Stimulated activated naive CD8-positive, alpha-beta T cell treated with anti-CD3 and anti-CD28 coated beads, Interleukin-15, amount 100 ng/mL, for 72 hours (primary cell): ENCODE measurements at regions not wholly inside any gene's neighbourhood (a gene's known extent, or its start where the extent isn't known, plus 50 kb on each side); places are given as distances from the start of the nearest gene placed in this dataset.

ENCODE experiments used
- ATAC-seq: fragments of 150-1000 bp; cut with Tn5 transposase; 2 replicates; pipeline ENCODE4 v1.10.0; 2021; ENCODE audit warnings: mild to moderate bottlenecking, moderate library complexity
- DNase-seq, 2 donors: peaks; one replicate each; pipeline ENCODE4 v3.0.0; 2021 to 2022
- H3K27ac Mint-ChIP-seq, 2 donors: one replicate each; pipeline ENCODE4 v1.8.0; 2022; ENCODE audit warnings: mild to moderate bottlenecking in 2 of 2, mixed read lengths in 2 of 2, moderate library complexity in 2 of 2
- H3K27me3 Mint-ChIP-seq: one replicate; pipeline ENCODE4 v1.8.0; 2022; ENCODE audit warnings: mixed read lengths
- H3K4me1 Mint-ChIP-seq: one replicate; pipeline ENCODE4 v1.8.0; 2022; ENCODE audit warnings: mild to moderate bottlenecking, mixed read lengths
- H3K4me3 Mint-ChIP-seq, 2 donors: one replicate each; pipeline ENCODE4 v1.8.0; 2022; ENCODE audit warnings: mild to moderate bottlenecking in 2 of 2, mixed read lengths in 2 of 2, moderate library complexity in 1 of 2
- H3K9me3 Mint-ChIP-seq, 2 donors: one replicate each; pipeline ENCODE4 v1.8.0; 2022; ENCODE audit warnings: mixed read lengths in 2 of 2

- no peaks in the 10 kb centered on the region for H3K4me1 Mint-ChIP-seq
- peaks cover 46% of the 10 kb centered on the region for H3K27me3 Mint-ChIP-seq
- ATAC-seq (no peak), DNase-seq (no peak)
- H3K27ac Mint-ChIP-seq = no peak overlapping the region
- no peak overlapping the region for H3K4me3 Mint-ChIP-seq
- no peaks in the 10 kb centered on the region for H3K9me3 Mint-ChIP-seq
Observed at GRCh38 chr5:74334762-74335384, 305.7 kb downstream of the ENC1 start.

DNA sequence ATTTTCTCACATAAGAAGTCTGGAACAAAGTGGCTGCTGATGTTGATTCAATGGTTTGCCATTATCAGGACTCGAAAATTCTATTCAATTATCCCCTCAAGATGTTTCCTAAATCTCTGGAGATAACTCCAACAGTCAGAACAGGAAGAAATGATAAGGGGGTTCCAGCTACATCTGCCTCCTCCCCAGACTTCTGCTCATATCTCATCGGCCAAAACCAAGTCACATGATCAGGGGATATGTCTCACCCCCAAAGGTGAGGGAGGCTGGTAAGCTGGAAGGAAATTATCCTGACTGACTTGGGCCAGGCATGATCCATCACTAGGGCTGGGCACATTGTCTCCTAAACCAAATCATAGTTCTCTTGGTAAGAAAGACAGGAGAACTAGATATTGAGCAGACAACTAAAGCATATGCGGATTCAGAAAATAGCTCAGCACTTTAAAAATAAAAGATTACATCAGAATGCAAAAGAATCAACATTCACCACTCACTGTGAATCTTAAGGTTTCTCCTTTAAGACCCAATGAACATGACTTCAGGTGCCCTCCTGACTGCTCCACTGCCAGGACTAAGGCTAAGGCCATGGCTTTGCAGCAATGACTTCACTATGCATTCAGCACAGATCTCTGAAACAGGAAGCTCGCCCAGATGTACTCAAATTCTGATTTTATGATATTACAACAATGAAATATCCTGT, 306.3 kb downstream of the ENC1 start:
- DNase-seq = no peak
- no peaks in the 10 kb centered on the region for H3K4me1 Mint-ChIP-seq
- H3K9me3 Mint-ChIP-seq = no peaks in the 10 kb centered on the region
- H3K27me3 Mint-ChIP-seq = peaks cover 49% of the 10 kb centered on the region
- H3K27ac Mint-ChIP-seq = no peak overlapping the region
- H3K4me3 Mint-ChIP-seq = no peak overlapping the region
- ATAC-seq = no peak

DNA sequence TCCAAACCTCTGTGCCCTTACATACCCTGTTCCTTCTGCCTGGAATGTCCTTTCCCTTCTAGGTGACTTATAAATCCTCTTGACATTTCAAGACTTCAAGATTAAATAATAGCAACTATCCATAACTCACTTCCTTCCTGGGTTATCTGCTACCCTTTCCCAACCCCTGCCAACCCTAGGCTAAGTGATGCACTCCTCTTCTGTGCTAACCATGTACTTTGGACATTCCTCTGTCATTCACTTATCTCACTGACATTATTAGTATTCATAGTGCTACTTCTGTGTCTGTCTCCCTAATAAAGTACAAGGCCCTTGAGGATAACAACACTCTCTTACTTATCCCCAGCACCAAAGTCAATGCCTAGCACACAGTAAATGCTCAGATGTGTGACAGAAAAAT, 307.1 kb downstream of the ENC1 start:
- no peak for ATAC-seq
- Mint-ChIP-seq H3K4me1 (no peaks in the 10 kb centered on the region), H3K27me3 (peaks cover 55% of the 10 kb centered on the region), H3K9me3 (no peaks in the 10 kb centered on the region), H3K4me3 (no peak overlapping the region), H3K27ac (no peak overlapping the region)
- no peak for DNase-seq

DNA sequence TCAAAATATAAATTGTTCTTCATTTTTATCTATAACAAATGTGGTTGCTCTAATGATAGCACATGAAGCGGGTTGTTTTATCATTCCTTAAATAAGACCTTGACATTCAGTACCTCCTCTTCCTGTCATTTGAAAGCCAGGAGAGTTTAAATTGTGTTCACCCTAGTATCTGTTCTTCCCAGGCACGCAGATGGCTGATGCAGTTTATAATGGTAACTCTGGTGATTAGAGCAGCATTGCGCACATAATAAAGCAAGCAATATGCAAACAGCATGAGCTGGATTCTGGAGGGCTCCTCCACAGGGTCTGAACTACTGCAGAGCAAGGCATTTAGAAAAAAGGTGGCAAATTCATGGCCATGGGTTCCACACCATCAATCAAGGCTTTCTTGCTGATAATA, 307.8 kb downstream of the ENC1 start:
- Mint-ChIP-seq H3K27ac (no peak overlapping the region), H3K4me3 (no peak overlapping the region), H3K9me3 (no peaks in the 10 kb centered on the region), H3K27me3 (peaks cover 58% of the 10 kb centered on the region), H3K4me1 (peaks cover 4% of the 10 kb centered on the region)
- DNase-seq (no peak), ATAC-seq (no peak)

DNA sequence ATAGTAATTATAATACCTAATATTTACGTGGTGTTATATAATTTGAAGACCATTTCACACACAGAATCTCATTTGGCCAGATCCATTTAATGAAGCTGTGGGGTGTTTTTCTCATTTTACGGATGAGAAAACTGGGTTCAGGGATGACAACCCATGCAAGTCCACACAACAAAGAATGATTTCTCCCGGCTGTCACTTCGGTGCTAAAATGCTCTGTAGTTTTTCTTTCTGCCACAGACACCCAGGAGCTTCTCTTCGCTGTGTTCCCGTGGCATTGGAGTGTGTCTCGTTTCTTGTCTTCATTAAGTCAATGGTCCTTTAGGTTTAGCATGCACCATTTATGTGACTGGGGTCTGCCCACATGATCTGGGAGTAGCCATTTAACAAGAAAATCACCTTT, 308.5 kb downstream of the ENC1 start:
- H3K4me1 Mint-ChIP-seq = peaks cover 11% of the 10 kb centered on the region
- peaks cover 51% of the 10 kb centered on the region for H3K27me3 Mint-ChIP-seq
- no peak overlapping the region for H3K27ac Mint-ChIP-seq
- H3K4me3 Mint-ChIP-seq = no peak overlapping the region
- ATAC-seq (no peak), DNase-seq (no peak)
- no peaks in the 10 kb centered on the region for H3K9me3 Mint-ChIP-seq

- H3K27me3 Mint-ChIP-seq = peaks cover 50% of the 10 kb centered on the region
- no peak overlapping the region for H3K4me3 Mint-ChIP-seq
- DNase-seq = no peak
- H3K4me1 Mint-ChIP-seq = peaks cover 25% of the 10 kb centered on the region
- H3K27ac Mint-ChIP-seq = no peak overlapping the region
- no peaks in the 10 kb centered on the region for H3K9me3 Mint-ChIP-seq
- no peak for ATAC-seq
Observed at GRCh38 chr5:74328221-74328630, 312.3 kb downstream of the ENC1 start.

- Mint-ChIP-seq H3K27me3 (peaks cover 49% of the 10 kb centered on the region), H3K27ac (peak overlapping the region; percentile 11 to 38), H3K4me1 (peaks cover 25% of the 10 kb centered on the region), H3K9me3 (no peaks in the 10 kb centered on the region), H3K4me3 (no peak overlapping the region)
- ATAC-seq = no peak
- DNase-seq = no peak
Observed at GRCh38 chr5:74327339-74327685, 313.2 kb downstream of the ENC1 start.

- Mint-ChIP-seq H3K27me3 (peaks cover 55% of the 10 kb centered on the region), H3K9me3 (no peaks in the 10 kb centered on the region), H3K4me1 (peaks cover 25% of the 10 kb centered on the region), H3K4me3 (no peak overlapping the region), H3K27ac (peak overlapping the region; percentile 11 to 38)
- DNase-seq = peak; percentile 74 to 86
- peak; percentile 98 for ATAC-seq
Observed at GRCh38 chr5:74326571-74327338, 313.8 kb downstream of the ENC1 start.

DNA sequence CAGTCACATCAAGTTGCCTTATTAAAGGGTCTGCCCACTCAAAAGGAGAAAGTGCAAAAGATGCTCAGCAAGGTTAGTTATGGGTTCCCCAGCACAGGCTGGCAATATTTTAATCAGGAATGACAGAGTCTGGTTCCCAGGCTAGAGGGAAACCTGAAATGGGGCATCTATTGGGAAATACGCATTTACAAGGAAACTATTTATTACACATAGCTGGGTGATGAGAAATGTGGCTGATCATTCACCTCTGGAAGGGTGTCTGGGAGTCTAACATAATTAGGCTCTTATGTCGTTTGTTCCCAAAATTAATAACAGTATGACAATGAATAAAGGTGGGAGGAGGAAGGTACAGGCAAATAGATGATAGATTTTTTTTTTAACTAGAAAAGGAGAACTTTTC, 314.7 kb downstream of the ENC1 start:
- no peaks in the 10 kb centered on the region for H3K9me3 Mint-ChIP-seq
- H3K4me3 Mint-ChIP-seq = no peak overlapping the region
- peaks cover 61% of the 10 kb centered on the region for H3K27me3 Mint-ChIP-seq
- H3K4me1 Mint-ChIP-seq = peaks cover 25% of the 10 kb centered on the region
- no peak for ATAC-seq
- no peak overlapping the region for H3K27ac Mint-ChIP-seq
- no peak for DNase-seq

- ATAC-seq (no peak), DNase-seq (no peak)
- Mint-ChIP-seq H3K9me3 (no peaks in the 10 kb centered on the region), H3K27me3 (peaks cover 63% of the 10 kb centered on the region), H3K4me3 (no peak overlapping the region), H3K4me1 (peaks cover 25% of the 10 kb centered on the region), H3K27ac (no peak overlapping the region)
Observed at GRCh38 chr5:74324556-74324955, 316.0 kb downstream of the ENC1 start.

DNA sequence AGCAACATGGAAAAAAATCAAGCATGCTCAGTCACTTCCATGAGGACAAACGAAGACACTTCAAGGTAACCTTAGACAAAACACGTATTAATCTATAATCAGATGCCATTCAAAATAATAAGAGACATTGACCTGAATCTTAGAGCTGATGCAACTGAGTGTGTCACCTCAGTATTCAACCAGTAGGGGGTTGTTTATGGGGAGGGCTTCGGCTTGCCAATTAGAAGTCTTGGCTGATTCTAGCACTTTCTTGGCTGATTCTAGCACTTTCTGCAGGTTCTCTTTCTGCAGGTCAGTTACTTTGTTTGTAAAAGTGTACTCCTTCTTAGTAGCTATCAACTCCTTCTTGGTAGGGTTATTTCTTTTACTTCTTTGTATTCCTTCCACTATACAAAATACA, 317.6 kb downstream of the ENC1 start:
- Mint-ChIP-seq H3K4me3 (no peak overlapping the region), H3K27me3 (peaks cover 61% of the 10 kb centered on the region), H3K9me3 (peaks cover 0 to 4% of the 10 kb centered on the region in 2 donors), H3K27ac (no peak overlapping the region), H3K4me1 (peaks cover 23% of the 10 kb centered on the region)
- ATAC-seq (no peak), DNase-seq (no peak)

DNA sequence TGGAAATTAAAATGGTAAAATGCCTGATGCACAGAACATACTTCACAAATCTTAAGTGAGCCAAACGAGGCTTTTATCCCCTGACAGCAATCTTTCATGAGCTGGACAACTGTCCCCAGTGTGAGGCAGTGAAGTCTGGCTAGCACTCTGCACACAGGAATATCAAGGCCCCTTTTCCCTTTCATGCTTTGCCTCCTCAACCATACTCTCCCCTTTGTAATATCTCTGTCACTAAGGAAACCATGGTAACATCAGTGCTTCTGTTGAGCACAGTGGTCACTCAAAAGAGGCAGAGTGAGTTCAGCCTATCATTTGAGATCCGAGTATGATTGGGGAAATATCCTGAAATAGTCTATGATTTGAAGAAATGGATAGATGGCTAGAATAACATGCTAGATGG, 318.3 kb downstream of the ENC1 start:
- no peak for ATAC-seq
- Mint-ChIP-seq H3K27ac (no peak overlapping the region), H3K4me3 (no peak overlapping the region), H3K4me1 (peaks cover 15% of the 10 kb centered on the region), H3K9me3 (peaks cover 0 to 4% of the 10 kb centered on the region in 2 donors), H3K27me3 (peaks cover 58% of the 10 kb centered on the region)
- DNase-seq = no peak

DNA sequence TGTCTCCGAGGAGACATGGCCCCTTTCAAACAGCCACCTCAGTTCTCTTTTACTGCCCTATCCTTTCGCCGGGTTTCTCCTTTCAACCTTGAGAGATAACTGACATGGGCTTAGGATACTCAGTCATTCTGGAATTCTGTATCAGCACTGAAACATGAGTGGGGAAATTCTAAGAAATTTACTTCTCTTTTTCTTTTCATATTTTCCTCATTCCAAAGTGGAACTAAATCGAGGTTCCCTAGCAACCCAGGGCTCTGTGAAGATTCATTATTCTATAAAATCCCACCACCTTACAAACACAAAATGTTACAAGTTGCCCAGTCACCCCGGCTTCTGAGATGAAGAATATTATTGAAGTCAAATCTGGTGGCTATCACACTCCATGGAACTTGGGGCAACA, 319.2 kb downstream of the ENC1 start:
- H3K4me3 Mint-ChIP-seq = no peak overlapping the region
- DNase-seq (no peak), ATAC-seq (no peak)
- H3K27ac Mint-ChIP-seq = no peak overlapping the region
- H3K4me1 Mint-ChIP-seq = peaks cover 7% of the 10 kb centered on the region
- peaks cover 0 to 4% of the 10 kb centered on the region in 2 donors for H3K9me3 Mint-ChIP-seq
- peaks cover 58% of the 10 kb centered on the region for H3K27me3 Mint-ChIP-seq

DNA sequence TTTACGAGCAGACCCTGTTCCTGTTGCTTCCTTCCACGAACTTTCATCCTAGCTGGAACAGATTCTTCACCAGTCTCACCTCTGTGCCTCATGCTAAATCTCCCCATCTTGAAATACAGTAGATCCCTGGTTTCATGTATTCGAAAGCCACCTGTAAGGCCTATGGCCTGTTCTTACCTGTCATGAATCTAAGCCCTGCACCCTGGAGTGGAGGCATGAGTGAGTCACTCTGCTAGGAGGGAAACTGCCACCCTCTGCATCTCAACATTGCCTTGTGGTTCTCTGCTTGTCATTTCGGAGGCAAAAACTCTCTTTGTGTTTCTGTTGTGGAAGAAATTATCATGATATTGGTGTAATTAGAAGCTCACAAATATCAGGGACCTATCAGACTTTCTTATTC, 320.0 kb downstream of the ENC1 start:
- DNase-seq = no peak
- H3K4me3 Mint-ChIP-seq = no peak overlapping the region
- H3K27ac Mint-ChIP-seq = no peak overlapping the region
- H3K4me1 Mint-ChIP-seq = no peaks in the 10 kb centered on the region
- no peak for ATAC-seq
- H3K9me3 Mint-ChIP-seq = peaks cover 0 to 4% of the 10 kb centered on the region in 2 donors
- H3K27me3 Mint-ChIP-seq = peaks cover 50% of the 10 kb centered on the region

DNA sequence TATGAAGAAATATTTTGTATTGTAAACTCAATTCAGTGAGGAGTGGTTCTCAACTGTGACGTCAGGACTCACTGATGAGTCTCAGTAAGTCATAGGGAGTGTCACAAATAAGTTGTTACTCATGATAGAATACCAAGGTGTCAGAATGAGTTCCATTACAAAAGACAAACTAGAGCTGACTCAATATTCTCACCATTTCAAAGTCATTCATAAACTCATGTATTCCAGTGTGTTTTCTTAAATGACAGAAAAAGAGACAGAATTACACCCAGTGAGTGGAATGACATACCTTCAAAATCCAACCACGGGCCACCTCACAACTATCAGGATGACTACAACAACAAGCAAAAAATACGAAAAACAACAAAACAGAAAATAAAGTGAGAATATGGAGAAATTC, 321.5 kb downstream of the ENC1 start:
- Mint-ChIP-seq H3K27ac (no peak overlapping the region), H3K4me3 (no peak overlapping the region), H3K27me3 (peaks cover 40% of the 10 kb centered on the region), H3K4me1 (no peaks in the 10 kb centered on the region), H3K9me3 (peaks cover 0 to 4% of the 10 kb centered on the region in 2 donors)
- peak in 1 of 2 donors; percentile 22 for DNase-seq
- peak; percentile 73 for ATAC-seq

DNA sequence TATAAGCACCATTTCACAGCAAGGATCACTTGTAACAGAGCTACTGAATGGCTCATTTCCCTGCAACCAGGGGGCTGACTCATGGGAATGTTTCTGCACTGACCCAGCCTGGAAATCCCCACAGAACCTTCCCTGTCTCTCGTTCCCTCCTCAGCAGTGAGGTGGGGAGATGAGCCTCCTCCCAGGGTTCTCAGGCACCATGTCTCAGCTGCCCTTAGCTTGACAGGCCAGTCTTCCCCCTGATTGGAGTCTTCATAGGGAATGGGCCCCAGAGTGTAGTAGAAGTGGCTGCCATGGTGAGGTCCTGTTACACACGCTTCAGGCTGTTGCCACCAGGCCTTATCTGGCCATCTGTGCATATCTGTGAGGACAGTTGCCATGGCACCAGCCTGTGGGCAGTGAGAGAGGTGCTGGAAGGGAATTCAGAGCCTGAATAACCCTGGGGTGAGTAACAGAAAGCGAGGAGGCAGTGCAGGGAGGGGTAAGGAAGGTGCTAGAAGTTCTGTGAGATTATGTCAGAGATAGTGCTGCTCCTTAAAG, 324.4 kb downstream of the ENC1 start:
- Mint-ChIP-seq H3K4me1 (no peaks in the 10 kb centered on the region), H3K9me3 (peaks cover 0 to 4% of the 10 kb centered on the region in 2 donors), H3K27ac (no peak overlapping the region), H3K4me3 (no peak overlapping the region), H3K27me3 (peaks cover 43% of the 10 kb centered on the region)
- DNase-seq = no peak
- ATAC-seq = peak; percentile 45
